Ishikawa (cell line): ENCODE measurements at regions not wholly inside any gene's neighbourhood (a gene's known extent, or its start where the extent isn't known, plus 50 kb on each side); places are given as distances from the start of the nearest gene placed in this dataset.

Experiments
- CREB1 ChIP-seq: IDR thresholded peaks from 2 replicates; pipeline ENCODE4 v1.6.1; 2012; ENCODE audit warnings: low read depth
- EGR1 ChIP-seq: IDR thresholded peaks from 2 replicates; pipeline ENCODE4 v1.6.1; 2012
- EP300 ChIP-seq: IDR thresholded peaks from 2 replicates; pipeline ENCODE4 v1.6.1; 2012; ENCODE audit warnings: borderline replicate concordance
- TAF1 ChIP-seq: IDR thresholded peaks from 2 replicates; pipeline ENCODE4 v1.6.1; 2012; ENCODE audit warnings: low read depth, mild to moderate bottlenecking
- TEAD4 ChIP-seq: IDR thresholded peaks from 2 replicates; pipeline ENCODE4 v1.6.1; 2012
- YY1 ChIP-seq: IDR thresholded peaks from 2 replicates; pipeline ENCODE4 v1.6.1; 2012; ENCODE audit warnings: low read depth

DNA sequence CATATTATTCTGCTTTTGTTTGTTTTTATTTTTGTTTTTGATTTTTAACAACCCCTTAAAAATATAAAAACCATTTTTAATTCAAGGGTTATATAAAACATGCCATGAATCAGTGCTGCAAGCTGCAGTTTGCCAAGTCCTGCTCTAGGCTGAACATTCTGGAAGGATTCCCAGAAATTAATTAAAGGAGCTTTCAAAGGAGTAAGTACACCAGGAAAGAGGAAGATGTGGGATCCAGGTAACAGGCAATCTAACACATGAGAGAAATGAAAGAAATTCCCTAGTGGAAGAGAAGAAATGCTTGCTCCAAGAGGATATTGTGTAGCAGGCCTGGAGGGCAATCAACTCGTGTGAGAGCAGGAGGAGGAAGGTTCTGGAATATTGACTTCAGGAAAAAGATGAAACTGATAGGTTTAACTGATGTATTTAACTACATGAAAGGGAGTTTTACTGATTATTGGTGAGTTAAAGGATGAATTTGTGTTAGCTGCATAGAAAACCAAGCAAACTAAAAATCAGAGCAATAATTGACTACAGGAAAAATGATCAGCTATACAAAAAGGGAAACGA lies 146.0 kb upstream of the PHACTR1 start:
- TF ChIP-seq TAF1 (no peak), TEAD4 (no peak), CREB1 (no peak), YY1 (no peak), EGR1 (no peak), EP300 (no peak)
